ENCODE measurements at regions not wholly inside any gene's neighbourhood (a gene's known extent, or its start where the extent isn't known, plus 50 kb on each side); places are given as distances from the start of the nearest gene placed in this dataset.

DNA sequence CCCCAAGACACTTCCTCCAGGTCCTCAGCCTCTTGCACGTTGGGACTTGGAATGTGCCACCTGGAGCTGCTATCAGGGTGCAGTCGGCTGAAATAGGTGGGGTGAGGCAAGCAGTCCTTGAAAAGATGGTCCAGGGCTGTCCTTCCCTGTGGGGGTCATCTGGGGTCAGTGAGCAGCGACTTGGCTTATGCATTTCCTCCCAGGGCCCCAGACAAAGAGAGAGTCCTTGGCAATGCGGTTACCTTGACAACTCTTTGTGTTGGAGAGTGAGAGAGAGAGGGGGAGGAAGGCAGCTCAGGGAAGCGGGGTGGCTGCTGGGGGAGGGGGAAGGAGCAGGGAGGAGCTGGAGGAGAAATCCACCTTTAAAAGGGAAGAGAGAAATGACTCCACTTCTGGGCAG is 93.8 kb downstream of the MIAT start:
- TF ChIP-seq, protein P1, sequence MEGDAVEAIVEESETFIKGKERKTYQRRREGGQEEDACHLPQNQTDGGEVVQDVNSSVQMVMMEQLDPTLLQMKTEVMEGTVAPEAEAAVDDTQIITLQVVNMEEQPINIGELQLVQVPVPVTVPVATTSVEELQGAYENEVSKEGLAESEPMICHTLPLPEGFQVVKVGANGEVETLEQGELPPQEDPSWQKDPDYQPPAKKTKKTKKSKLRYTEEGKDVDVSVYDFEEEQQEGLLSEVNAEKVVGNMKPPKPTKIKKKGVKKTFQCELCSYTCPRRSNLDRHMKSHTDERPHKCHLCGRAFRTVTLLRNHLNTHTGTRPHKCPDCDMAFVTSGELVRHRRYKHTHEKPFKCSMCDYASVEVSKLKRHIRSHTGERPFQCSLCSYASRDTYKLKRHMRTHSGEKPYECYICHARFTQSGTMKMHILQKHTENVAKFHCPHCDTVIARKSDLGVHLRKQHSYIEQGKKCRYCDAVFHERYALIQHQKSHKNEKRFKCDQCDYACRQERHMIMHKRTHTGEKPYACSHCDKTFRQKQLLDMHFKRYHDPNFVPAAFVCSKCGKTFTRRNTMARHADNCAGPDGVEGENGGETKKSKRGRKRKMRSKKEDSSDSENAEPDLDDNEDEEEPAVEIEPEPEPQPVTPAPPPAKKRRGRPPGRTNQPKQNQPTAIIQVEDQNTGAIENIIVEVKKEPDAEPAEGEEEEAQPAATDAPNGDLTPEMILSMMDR (IDR thresholded peaks at IDR 0.05) = no peak
- no peak for TF ChIP-seq POLR2A (IDR thresholded peaks at IDR 0.05)
- no peak for TF ChIP-seq EP300 (IDR thresholded peaks at IDR 0.05)
